ENCODE measurements at regions not wholly inside any gene's neighbourhood (a gene's known extent, or its start where the extent isn't known, plus 50 kb on each side); places are given as distances from the start of the nearest gene placed in this dataset.

DNA sequence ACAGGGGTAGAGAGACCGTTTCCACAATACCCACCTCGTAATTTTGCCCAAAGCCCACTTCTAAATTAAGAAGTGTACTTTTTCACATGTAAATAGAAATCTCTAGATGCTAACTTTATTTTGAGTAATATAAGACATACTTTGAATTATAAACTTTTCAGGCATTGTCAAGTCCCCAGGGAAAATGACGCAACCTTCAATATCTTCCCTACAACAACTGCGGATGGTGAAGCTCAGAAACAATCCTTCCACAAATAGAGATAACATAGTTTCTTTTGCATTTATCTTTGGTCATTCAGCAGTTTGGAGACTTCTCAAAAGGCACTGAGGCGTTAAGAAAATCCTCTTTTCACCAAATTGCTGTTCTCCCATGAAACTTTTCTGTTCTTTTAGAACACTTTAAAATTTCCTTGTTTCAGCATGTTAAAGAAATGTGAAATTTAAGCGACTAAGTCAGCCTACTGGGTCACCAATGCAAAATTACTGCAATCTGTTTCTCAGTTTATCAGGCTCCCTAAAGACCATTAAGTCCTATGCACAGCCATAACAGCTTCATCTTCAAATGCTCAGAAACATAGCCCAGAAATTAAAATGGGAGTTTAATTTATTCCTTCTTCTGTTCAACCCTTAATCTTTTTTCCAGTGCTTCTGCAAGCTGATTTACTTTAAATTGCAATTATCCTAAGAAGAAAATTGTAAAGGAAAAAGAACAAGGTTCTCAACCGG is 118.3 kb upstream of the DNAJC10 start:
- H3K4me3 ChIP-seq, result no peak overlapping the region
- no peaks in the 10 kb centered on the region for H3K36me3 ChIP-seq
- TF ChIP-seq POLR2A (IDR thresholded peaks at IDR 0.05) (no peak), POLR2AphosphoS5 (IDR thresholded peaks at IDR 0.05) (no peak), EP300 (IDR thresholded peaks at IDR 0.05) (no peak)
- TF ChIP-seq, protein P1, sequence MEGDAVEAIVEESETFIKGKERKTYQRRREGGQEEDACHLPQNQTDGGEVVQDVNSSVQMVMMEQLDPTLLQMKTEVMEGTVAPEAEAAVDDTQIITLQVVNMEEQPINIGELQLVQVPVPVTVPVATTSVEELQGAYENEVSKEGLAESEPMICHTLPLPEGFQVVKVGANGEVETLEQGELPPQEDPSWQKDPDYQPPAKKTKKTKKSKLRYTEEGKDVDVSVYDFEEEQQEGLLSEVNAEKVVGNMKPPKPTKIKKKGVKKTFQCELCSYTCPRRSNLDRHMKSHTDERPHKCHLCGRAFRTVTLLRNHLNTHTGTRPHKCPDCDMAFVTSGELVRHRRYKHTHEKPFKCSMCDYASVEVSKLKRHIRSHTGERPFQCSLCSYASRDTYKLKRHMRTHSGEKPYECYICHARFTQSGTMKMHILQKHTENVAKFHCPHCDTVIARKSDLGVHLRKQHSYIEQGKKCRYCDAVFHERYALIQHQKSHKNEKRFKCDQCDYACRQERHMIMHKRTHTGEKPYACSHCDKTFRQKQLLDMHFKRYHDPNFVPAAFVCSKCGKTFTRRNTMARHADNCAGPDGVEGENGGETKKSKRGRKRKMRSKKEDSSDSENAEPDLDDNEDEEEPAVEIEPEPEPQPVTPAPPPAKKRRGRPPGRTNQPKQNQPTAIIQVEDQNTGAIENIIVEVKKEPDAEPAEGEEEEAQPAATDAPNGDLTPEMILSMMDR (IDR thresholded peaks at IDR 0.05), result no peak
- no peaks in the 10 kb centered on the region for H3K9me3 ChIP-seq
- ATAC-seq, result no peak
- H3K27ac ChIP-seq, result no peak overlapping the region
- no peaks in the 10 kb centered on the region for H3K4me1 ChIP-seq
- H3K27me3 ChIP-seq, result no peaks in the 10 kb centered on the region
- 74 to 80% methylated on average over 6 to 7 of the region's 7 CpGs for WGBS, 2 donors (ENCODE audit: low coverage in 1 of 2)

DNA sequence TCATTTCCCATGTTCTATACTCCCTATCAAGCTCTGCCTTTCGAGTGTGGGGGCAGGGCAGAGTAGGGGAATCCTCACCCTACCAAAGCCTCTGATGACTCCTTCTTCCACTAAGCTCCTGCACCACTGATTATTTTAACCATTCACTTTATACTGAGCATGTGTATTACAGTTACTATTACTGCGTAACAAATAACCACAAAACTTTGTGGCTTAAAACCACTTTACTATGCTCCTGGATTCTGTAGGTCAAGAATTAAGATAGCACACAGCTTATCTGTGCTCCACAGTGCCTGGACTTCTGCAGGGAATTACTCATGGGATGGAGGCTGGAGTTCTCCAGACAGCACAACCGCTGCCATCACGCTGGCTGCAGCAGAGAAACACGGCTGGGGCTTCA is 117.4 kb upstream of the DNAJC10 start:
- Histone ChIP-seq H3K27me3 (no peaks in the 10 kb centered on the region), H3K4me3 (no peak overlapping the region), H3K36me3 (no peaks in the 10 kb centered on the region), H3K9me3 (no peaks in the 10 kb centered on the region), H3K4me1 (no peaks in the 10 kb centered on the region), H3K27ac (no peak overlapping the region)
- ATAC-seq, result no peak
- 86 to 100% methylated on average over 2 to 4 of the region's 5 CpGs for WGBS, 2 donors (ENCODE audit: low coverage in 1 of 2)
- TF ChIP-seq POLR2AphosphoS5 (IDR thresholded peaks at IDR 0.05) (no peak), EP300 (IDR thresholded peaks at IDR 0.05) (no peak), POLR2A (IDR thresholded peaks at IDR 0.05) (no peak)
- TF ChIP-seq, protein P1 (IDR thresholded peaks at IDR 0.05), result no peak

DNA sequence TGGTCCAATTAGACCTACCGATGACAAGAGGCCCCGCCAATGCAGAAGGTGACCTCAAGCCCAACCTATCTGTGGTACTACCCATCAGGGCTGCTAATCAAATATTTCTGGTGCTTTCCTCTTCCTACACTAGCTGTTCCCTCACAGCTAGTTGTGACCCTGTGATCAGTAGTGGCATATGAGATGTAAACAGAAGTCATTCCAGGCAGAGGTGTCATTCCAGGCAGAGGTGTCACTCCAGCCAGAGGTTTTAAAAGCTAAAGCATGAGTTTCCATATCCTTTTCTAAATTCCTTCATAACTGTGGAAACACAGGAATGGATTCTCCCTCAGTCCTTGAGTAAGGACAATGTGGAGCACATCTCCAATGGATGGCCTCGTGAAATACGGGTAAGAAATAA is 110.9 kb upstream of the DNAJC10 start:
- Histone ChIP-seq H3K9me3 (no peaks in the 10 kb centered on the region), H3K36me3 (no peaks in the 10 kb centered on the region), H3K4me3 (no peak overlapping the region), H3K4me1 (no peaks in the 10 kb centered on the region), H3K27ac (no peak overlapping the region), H3K27me3 (no peaks in the 10 kb centered on the region)
- TF ChIP-seq EP300 (IDR thresholded peaks at IDR 0.05) (no peak), POLR2AphosphoS5 (IDR thresholded peaks at IDR 0.05) (no peak), POLR2A (IDR thresholded peaks at IDR 0.05) (no peak)
- TF ChIP-seq, protein P1 (IDR thresholded peaks at IDR 0.05), result no peak
- 89 to 93% methylated on average over 2 to 4 of the region's 4 CpGs for WGBS, 2 donors (ENCODE audit: low coverage in 1 of 2)
- ATAC-seq, result no peak

DNA sequence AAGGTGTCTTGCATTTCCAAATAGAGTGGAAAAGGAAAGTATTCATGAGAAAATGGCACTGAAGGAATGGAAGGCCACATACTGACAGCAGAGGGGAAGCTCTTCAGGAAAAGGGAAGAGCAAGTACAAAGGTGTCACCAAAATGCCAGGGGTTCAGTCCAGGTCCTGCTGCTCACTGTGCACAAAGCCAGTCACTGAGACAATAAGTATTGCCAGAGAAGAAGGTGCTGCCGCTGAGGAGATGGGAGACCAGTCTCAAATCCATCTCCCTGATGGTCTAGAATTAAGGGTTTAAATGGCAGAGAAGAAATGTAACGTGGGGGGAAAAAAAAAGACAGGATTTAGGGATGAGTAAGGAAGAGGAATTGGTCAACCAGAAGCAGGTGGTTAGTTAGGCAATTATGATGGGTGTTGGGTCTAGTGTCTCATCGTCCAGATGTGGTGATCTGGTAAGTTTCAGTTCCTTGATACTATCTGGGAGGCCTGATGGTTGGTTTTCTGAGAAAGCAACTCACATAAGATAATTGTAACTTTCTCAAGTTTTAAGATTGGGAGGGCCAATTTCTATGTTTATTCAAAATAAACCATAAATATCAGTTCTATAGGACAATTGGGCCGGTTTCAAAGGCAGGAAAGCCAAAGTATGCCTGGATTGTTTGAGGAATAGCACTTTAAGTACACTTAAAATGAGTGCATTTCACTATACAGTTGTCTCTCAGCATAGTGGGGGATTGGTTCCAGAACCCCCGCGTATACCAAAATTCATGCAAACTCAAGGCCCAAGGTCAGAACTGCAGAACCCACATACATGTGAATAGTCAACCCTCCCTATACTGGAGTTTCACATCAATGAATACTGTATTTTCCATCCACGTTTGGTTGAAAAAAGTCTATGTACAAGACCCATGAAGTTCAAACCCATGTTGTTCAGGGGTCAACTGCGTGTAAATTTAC is 109.1 kb upstream of the DNAJC10 start:
- H3K27ac ChIP-seq, result no peak overlapping the region
- ATAC-seq, result no peak
- TF ChIP-seq POLR2A (IDR thresholded peaks at IDR 0.05) (no peak), POLR2AphosphoS5 (IDR thresholded peaks at IDR 0.05) (no peak), EP300 (IDR thresholded peaks at IDR 0.05) (no peak)
- TF ChIP-seq, protein P1 (IDR thresholded peaks at IDR 0.05), result no peak
- H3K4me3 ChIP-seq, result no peak overlapping the region
- WGBS, 2 donors (ENCODE audit: low coverage in 1 of 2), result 89 to 92% methylated on average over 7 to 8 of the region's 8 CpGs
- H3K36me3 ChIP-seq, result no peaks in the 10 kb centered on the region
- H3K27me3 ChIP-seq, result no peaks in the 10 kb centered on the region
- no peaks in the 10 kb centered on the region for H3K4me1 ChIP-seq
- no peaks in the 10 kb centered on the region for H3K9me3 ChIP-seq

All from gastroesophageal sphincter (tissue), 4 donors.